GM18909 (cell line): ENCODE measurements at regions not wholly inside any gene's neighbourhood (a gene's known extent, or its start where the extent isn't known, plus 50 kb on each side); places are given as distances from the start of the nearest gene placed in this dataset.

Experiments used
- ATAC-seq: cut with Tn5 transposase; IDR thresholded peaks from one replicate; pipeline ENCODE4 v1.9.1; 2021; ENCODE audit warnings: mild to moderate bottlenecking; ENCODE audit not compliant: unreplicated experiment, poor library complexity

- ATAC-seq = no peak
Observed at GRCh38 chr10:128993443-128993842, 473.6 kb upstream of the MGMT start.

GRCh38 chr10:128993911-128994538, 473.0 kb upstream of the MGMT start:
- no peak for ATAC-seq

- ATAC-seq = no peak
Observed at GRCh38 chr10:128994598-128995143, 472.4 kb upstream of the MGMT start.

- ATAC-seq = no peak
Observed at GRCh38 chr10:128995676-128996075, 471.4 kb upstream of the MGMT start.

- no peak for ATAC-seq
Observed at GRCh38 chr10:128996092-128996491, 470.9 kb upstream of the MGMT start.

- no peak for ATAC-seq
Observed at GRCh38 chr10:128998101-128998805, 468.8 kb upstream of the MGMT start.

GRCh38 chr10:129004398-129004797, 462.6 kb upstream of the MGMT start:
- no peak for ATAC-seq

- no peak for ATAC-seq
Observed at GRCh38 chr10:129005080-129005479, 462.0 kb upstream of the MGMT start.

- ATAC-seq = no peak
Observed at GRCh38 chr10:129005804-129006203, 461.2 kb upstream of the MGMT start.

GRCh38 chr10:129018511-129018910, 448.5 kb upstream of the MGMT start:
- no peak for ATAC-seq

- no peak for ATAC-seq
Observed at GRCh38 chr10:129020651-129021330, 446.2 kb upstream of the MGMT start.

- no peak for ATAC-seq
Observed at GRCh38 chr10:129021594-129022304, 445.3 kb upstream of the MGMT start.

- ATAC-seq = no peak
Observed at GRCh38 chr10:129023082-129023481, 444.0 kb upstream of the MGMT start.

GRCh38 chr10:129024046-129024445, 443.0 kb upstream of the MGMT start:
- no peak for ATAC-seq

GRCh38 chr10:129025787-129026186, 441.3 kb upstream of the MGMT start:
- ATAC-seq = no peak

- no peak for ATAC-seq
Observed at GRCh38 chr10:129027906-129028305, 439.1 kb upstream of the MGMT start.

- no peak for ATAC-seq
Observed at GRCh38 chr10:129028451-129028850, 438.6 kb upstream of the MGMT start.

- ATAC-seq = no peak
Observed at GRCh38 chr10:129029051-129029450, 438.0 kb upstream of the MGMT start.

GRCh38 chr10:129029851-129030602, 437.0 kb upstream of the MGMT start:
- ATAC-seq = no peak

GRCh38 chr10:129030603-129030895, 436.5 kb upstream of the MGMT start:
- ATAC-seq = no peak
